OCI-LY7 (cell line): ENCODE measurements at regions not wholly inside any gene's neighbourhood (a gene's known extent, or its start where the extent isn't known, plus 50 kb on each side); places are given as distances from the start of the nearest gene placed in this dataset.

Experiments
- EZH2phosphoT487 ChIP-seq: fragments of 200-600 bp; sonication (generic); IDR thresholded peaks from 2 replicates; pipeline ENCODE4 v1.6.1; 2018; ENCODE audit warnings: low read depth, borderline replicate concordance, mild to moderate bottlenecking, mixed run types, antibody characterized with exemption, low read length, moderate library complexity, mixed read lengths
- TF ChIP-seq, protein P1 (sequence below): fragments of 200-600 bp; sonication (generic); conservative IDR thresholded peaks from 2 replicates; pipeline ENCODE4 v1.5.1; 2014; ENCODE audit warnings: mild to moderate bottlenecking, antibody characterized with exemption, low read length, moderate library complexity, mixed read lengths

DNA sequence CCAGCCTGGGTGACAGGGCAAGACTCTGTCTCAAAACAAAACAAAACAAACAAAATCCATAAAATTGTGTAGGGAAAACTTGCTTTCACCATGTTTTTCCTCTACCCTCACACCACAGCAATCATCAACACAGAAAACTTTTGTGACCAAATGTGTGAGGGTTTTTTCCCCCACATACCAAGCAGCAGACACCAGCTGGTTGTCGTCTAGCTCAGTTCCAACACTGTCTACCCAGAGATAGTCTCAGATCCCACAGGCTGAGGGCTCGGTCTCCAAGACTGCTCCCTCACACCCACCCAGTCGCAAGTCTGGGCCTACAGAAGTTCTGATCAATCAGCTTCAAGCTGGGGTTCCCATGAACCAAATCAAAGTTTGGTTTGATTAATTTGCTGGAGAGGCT is 322.4 kb upstream of the MAGI2 start:
- TF ChIP-seq, protein P1, sequence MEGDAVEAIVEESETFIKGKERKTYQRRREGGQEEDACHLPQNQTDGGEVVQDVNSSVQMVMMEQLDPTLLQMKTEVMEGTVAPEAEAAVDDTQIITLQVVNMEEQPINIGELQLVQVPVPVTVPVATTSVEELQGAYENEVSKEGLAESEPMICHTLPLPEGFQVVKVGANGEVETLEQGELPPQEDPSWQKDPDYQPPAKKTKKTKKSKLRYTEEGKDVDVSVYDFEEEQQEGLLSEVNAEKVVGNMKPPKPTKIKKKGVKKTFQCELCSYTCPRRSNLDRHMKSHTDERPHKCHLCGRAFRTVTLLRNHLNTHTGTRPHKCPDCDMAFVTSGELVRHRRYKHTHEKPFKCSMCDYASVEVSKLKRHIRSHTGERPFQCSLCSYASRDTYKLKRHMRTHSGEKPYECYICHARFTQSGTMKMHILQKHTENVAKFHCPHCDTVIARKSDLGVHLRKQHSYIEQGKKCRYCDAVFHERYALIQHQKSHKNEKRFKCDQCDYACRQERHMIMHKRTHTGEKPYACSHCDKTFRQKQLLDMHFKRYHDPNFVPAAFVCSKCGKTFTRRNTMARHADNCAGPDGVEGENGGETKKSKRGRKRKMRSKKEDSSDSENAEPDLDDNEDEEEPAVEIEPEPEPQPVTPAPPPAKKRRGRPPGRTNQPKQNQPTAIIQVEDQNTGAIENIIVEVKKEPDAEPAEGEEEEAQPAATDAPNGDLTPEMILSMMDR: no peak
- TF ChIP-seq EZH2phosphoT487: no peak
